Astrocyte of the hippocampus (primary cell): ENCODE measurements at regions not wholly inside any gene's neighbourhood (a gene's known extent, or its start where the extent isn't known, plus 50 kb on each side); places are given as distances from the start of the nearest gene placed in this dataset.

Experiments used
- DNase-seq: peaks from one replicate; pipeline ENCODE4 v3.0.0; 2011; ENCODE audit warnings: low read depth, low spot score

GRCh38 chr2:41720331-41721251 lies 327.2 kb upstream of the PKDCC start:
- DNase-seq, result peak; percentile 6

- peak; percentile 20 for DNase-seq
Observed at GRCh38 chr2:41722668-41723369, 325.0 kb upstream of the PKDCC start.

DNA sequence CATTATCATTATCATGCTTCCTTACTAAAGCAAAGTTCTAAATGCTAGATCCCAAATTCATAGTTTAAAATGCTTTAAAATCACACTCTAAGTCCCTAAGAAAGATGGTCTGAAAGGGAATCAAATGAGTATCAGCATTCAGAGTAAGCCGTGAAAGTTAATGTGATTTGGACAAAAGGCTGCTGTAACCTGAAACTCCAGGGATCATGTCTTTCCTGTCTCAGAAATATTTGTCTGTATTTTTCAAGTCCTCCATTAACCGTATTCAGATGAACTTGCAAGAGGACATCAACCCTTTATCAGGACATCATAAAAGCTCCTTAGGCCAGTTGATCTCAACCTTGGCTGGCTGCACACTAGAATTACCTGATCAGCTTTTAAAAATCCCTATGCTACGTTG lies 324.3 kb upstream of the PKDCC start:
- peak; percentile 8 for DNase-seq

DNA sequence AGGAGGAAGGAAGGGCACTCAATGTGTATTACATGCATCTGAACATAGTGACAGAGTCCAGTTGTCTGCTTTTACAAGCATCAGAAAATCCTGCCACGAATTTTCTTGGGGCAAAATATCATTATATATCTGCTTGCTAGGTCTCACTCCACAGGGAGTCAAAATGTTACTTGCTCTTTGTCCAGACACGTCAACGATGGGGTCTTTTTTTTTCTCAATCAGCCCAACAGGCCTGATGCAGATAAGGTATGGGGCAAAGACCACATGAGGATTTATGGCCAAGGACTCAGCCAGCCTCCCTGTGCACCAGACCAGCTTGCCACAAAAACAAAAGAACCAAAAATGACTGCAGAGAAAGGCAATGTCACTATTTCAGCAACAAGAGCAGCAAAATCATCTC lies 323.4 kb upstream of the PKDCC start:
- no peak for DNase-seq

DNA sequence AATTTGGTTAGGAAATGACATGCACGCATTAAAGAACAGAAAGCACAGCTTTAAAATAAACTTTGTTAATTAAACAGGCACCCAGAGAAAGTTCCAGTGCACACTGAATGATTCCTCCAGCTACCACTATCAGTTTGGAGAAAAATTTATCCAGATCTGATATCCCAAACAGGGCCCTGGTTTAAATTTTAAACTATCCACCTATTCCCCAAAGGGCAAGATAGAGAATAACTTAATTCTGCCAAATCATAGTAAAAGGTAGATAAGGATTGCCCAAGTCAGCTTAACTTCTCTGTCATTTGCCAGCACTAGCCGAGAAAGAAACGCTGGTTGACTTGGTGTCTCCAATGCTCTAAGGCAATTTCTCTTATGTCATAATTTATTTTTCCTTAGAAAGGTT lies 321.9 kb upstream of the PKDCC start:
- no peak for DNase-seq

- no peak for DNase-seq
Observed at GRCh38 chr2:41726364-41726763, 321.5 kb upstream of the PKDCC start.

- no peak for DNase-seq
Observed at GRCh38 chr2:41727152-41727551, 320.7 kb upstream of the PKDCC start.

DNA sequence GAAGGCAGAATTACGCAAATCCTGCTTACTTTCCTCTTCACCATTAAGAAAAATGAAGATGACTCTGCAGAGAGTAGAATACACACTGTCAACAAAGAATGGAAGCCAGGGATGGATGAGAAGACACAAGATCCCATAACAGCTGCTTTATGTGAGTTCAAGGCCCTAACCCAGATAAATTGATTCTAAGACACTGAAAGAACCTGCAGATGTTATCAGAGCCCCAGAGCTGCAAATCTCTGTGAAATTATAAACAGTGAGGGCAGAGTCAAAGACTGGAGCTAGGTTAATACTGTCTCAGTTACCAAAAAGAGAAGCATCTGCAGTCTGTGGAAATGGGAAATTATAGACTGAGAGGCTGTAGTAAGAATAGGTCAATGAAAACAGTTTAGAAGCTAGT lies 320.1 kb upstream of the PKDCC start:
- DNase-seq, result no peak

GRCh38 chr2:41728788-41729338 lies 319.0 kb upstream of the PKDCC start:
- no peak for DNase-seq

DNA sequence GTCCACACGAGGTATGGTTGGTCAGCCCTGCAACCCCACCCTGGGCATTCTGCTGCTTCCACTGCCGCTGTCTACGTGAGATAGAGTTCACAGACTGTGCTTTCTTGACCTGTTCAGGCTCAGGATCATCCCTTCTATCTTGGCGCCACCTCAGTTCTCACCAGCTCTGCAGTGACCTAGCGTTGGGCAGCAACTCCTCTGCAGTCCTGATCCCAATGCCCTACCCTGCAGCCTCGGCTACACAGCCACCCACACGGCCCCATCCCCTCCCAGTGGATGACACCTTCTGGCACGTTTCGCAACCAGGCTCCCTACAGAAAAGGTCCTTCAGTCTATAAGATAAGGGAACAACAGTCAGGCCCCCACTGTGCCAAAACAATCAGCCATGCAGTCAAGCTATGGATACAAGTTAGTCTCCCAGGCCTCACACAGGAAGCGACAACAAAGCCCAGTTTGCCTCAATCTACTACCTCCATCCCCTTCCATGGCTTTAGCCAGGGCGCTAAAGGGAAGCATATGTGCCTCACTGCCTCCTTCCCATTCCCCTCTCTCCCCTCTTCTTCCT lies 317.9 kb upstream of the PKDCC start:
- DNase-seq, result no peak

- DNase-seq, result no peak
Observed at GRCh38 chr2:41735006-41735405, 312.8 kb upstream of the PKDCC start.

DNA sequence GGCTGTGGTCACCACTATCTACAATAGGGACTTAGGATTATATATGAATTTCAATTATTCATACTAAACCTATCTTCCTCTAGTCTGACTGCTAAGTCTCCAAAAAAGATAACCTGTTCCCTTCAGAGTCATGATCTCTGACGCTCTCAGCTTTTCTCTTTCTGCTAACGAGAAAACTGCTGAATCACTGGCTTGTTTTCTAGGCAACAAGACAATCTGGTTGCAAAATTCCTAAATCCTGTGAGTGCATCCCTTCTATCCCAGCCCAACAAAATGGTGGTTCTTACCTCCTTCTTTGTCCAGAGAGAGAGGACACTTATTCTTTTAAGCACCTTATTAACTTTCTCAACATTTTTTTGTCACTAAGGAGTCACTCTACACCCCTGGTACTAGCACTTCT lies 312.3 kb upstream of the PKDCC start:
- DNase-seq, result no peak

GRCh38 chr2:41736105-41736567 lies 311.7 kb upstream of the PKDCC start:
- no peak for DNase-seq

DNA sequence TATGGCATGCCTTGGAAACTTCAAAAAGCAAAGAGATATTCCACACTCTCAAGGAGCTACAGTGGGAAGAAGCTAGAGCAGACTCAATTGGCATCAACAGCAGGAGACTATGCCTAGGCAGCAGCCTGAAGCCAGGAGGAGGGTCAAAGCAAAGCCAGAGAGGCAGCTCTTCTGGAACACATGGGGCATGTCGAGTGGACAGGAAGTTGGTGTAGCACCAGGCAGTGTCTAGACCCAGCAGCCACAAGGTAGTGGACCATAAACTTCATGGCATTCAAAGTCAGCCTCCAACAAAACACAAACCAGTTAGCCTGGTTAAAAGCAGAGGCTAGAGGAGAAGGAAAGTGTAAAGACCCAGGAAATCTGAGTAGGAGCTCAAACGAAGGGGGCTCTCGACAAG lies 311.2 kb upstream of the PKDCC start:
- DNase-seq, result no peak

GRCh38 chr2:41737888-41738287 lies 309.9 kb upstream of the PKDCC start:
- no peak for DNase-seq

- DNase-seq, result no peak
Observed at GRCh38 chr2:41741951-41742595, 305.7 kb upstream of the PKDCC start.

DNA sequence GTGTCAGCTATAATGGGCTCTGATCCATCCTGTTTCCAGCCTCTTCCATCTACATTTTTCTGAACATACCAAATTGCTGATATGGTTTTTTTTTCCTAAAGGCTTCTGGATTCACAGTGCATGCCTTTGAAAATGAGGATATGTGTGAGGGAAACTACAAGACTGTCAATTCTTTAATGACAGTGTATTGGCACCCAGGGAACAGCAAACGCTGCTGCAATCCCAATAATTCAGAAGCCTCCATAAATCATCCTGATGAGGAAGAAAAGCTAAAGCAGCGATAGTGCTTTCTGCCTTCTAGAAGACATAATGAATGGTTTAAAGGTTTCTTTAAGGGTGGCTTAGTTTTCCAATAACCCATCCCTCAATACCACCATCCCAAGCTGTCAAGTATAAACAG lies 304.5 kb upstream of the PKDCC start:
- DNase-seq, result no peak

- no peak for DNase-seq
Observed at GRCh38 chr2:41750829-41751228, 297.0 kb upstream of the PKDCC start.

DNA sequence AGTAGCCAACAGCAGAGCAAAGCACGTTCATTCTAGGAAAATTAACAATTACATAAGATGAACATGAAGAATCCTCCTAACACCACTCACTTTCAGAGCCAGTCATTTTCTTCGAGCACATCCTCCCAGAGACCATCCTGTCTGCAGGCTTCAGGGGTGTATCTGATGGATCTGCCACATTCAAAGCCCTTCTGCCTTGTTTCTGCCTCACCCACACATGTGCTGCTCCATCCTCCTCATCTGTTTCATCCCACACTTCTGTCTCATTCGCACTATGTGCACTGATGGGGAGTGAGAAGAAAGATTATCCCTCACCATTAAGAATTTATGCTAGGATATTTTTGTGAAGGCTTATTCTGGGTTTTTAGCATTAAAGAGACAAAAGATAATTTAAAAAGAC lies 287.9 kb upstream of the PKDCC start:
- no peak for DNase-seq

- no peak for DNase-seq
Observed at GRCh38 chr2:41763141-41763540, 284.7 kb upstream of the PKDCC start.

DNA sequence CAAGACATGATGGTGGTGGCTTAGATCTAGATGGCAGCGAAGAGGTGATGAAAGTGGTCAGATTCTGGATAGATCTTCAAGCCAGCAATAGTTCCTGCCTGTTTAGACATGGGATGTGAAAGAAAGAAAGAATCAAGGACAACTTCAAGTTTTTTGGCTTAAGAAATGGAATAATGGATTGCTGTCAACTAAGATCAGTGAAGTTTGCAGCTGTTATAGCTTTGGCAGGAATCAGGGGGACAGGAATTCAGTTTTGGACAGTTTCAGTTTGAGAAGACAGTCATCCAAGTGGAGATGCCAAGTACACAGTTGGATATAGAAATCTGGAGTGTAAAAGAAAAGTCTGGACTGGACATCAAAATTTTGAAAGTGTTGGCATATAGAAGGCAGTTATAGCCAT lies 283.7 kb upstream of the PKDCC start:
- DNase-seq, result no peak

- no peak for DNase-seq
Observed at GRCh38 chr2:41764919-41765318, 282.9 kb upstream of the PKDCC start.
